Activated CD4-positive, alpha-beta memory T cell treated with anti-CD3 and anti-CD28 coated beads, Interleukin-2, amount 10 ng/mL, durations not matched to agents 7 days and 5 days (primary cell): ENCODE measurements at regions not wholly inside any gene's neighbourhood (a gene's known extent, or its start where the extent isn't known, plus 50 kb on each side); places are given as distances from the start of the nearest gene placed in this dataset.

Experiments
- CTCF ChIA-PET: fragments of 350-600 bp; sonication (Branson Sonifier 250); formaldehyde crosslinking; loops from one replicate; lab custom pipeline; 2021; ENCODE audit warnings: antibody characterized with exemption, inconsistent platforms; lab: Charles Lee
- POLR2A ChIA-PET: fragments of 350-600 bp; sonication (Branson Sonifier 250); formaldehyde crosslinking; loops from one replicate; lab custom pipeline; 2021; ENCODE audit warnings: antibody characterized with exemption; lab: Charles Lee
- DNase-seq: peaks from one replicate; pipeline ENCODE4 v3.0.0-alpha.2; 2020
- H3K27ac Mint-ChIP-seq: one replicate; pipeline ENCODE4 v1.8.0; 2021; ENCODE audit warnings: mild to moderate bottlenecking, mixed read lengths
- H3K27me3 Mint-ChIP-seq: one replicate; pipeline ENCODE4 v1.8.0; 2021; ENCODE audit warnings: mixed read lengths
- H3K36me3 Mint-ChIP-seq: one replicate; pipeline ENCODE4 v1.8.0; 2021; ENCODE audit warnings: low read depth, mixed read lengths
- H3K4me1 Mint-ChIP-seq: one replicate; pipeline ENCODE4 v1.8.0; 2021; ENCODE audit warnings: mixed read lengths
- H3K4me3 Mint-ChIP-seq: one replicate; pipeline ENCODE4 v1.8.0; 2021; ENCODE audit warnings: mild to moderate bottlenecking, mixed read lengths
- H3K9me3 Mint-ChIP-seq: one replicate; pipeline ENCODE4 v1.8.0; 2021; ENCODE audit warnings: mixed read lengths

- no peak overlapping the region for H3K27ac Mint-ChIP-seq
- H3K9me3 Mint-ChIP-seq = peaks cover 7% of the 10 kb centered on the region
- no peaks in the 10 kb centered on the region for H3K4me1 Mint-ChIP-seq
- ChIA-PET CTCF (no interaction called here), POLR2A (no interaction called here)
- H3K27me3 Mint-ChIP-seq = no peaks in the 10 kb centered on the region
- no peak overlapping the region for H3K4me3 Mint-ChIP-seq
- DNase-seq = no peak
- no peaks in the 10 kb centered on the region for H3K36me3 Mint-ChIP-seq
These were observed 520.1 kb downstream of the BCL11A start for GRCh38 chr2:60033325-60033724.

GRCh38 chr2:60029566-60029883 is 523.9 kb downstream of the BCL11A start:
- H3K27me3 Mint-ChIP-seq = no peaks in the 10 kb centered on the region
- CTCF ChIA-PET = no interaction called here

GRCh38 chr2:60028849-60029565 is 524.4 kb downstream of the BCL11A start:
- Mint-ChIP-seq H3K4me3 (no peak overlapping the region), H3K27me3 (no peaks in the 10 kb centered on the region), H3K9me3 (no peaks in the 10 kb centered on the region), H3K4me1 (no peaks in the 10 kb centered on the region), H3K27ac (no peak overlapping the region), H3K36me3 (no peaks in the 10 kb centered on the region)
- DNase-seq = no peak
- ChIA-PET CTCF (no interaction called here), POLR2A (no interaction called here)

More at GRCh38 chr2:60029566-60029883, 523.9 kb downstream of the BCL11A start:
- H3K9me3 Mint-ChIP-seq = no peaks in the 10 kb centered on the region
- H3K4me1 Mint-ChIP-seq = no peaks in the 10 kb centered on the region
- no peak for DNase-seq
- POLR2A ChIA-PET = no interaction called here
- no peak overlapping the region for H3K27ac Mint-ChIP-seq
- H3K4me3 Mint-ChIP-seq = no peak overlapping the region
- H3K36me3 Mint-ChIP-seq = no peaks in the 10 kb centered on the region

GRCh38 chr2:60025496-60025895 is 528.0 kb downstream of the BCL11A start:
- no peaks in the 10 kb centered on the region for H3K4me1 Mint-ChIP-seq
- H3K27me3 Mint-ChIP-seq = no peaks in the 10 kb centered on the region
- CTCF ChIA-PET = interaction anchor here (0.9 kb wide), 1 partner anchor 45 kb away, joined by 3 read pairs; no protein-coding TSS in a partner anchor
- no peak for DNase-seq
- POLR2A ChIA-PET = no interaction called here
- H3K36me3 Mint-ChIP-seq = no peaks in the 10 kb centered on the region
- no peak overlapping the region for H3K27ac Mint-ChIP-seq
- no peak overlapping the region for H3K4me3 Mint-ChIP-seq
- no peaks in the 10 kb centered on the region for H3K9me3 Mint-ChIP-seq

- CTCF ChIA-PET = no interaction called here
- Mint-ChIP-seq H3K27me3 (no peaks in the 10 kb centered on the region), H3K36me3 (no peaks in the 10 kb centered on the region), H3K9me3 (peaks cover 4% of the 10 kb centered on the region), H3K27ac (no peak overlapping the region), H3K4me1 (no peaks in the 10 kb centered on the region), H3K4me3 (no peak overlapping the region)
- POLR2A ChIA-PET = no interaction called here
- DNase-seq = no peak
These were observed 530.0 kb downstream of the BCL11A start for GRCh38 chr2:60023256-60023985.

GRCh38 chr2:60007671-60008070 is 545.8 kb downstream of the BCL11A start:
- Mint-ChIP-seq H3K36me3 (no peaks in the 10 kb centered on the region), H3K4me1 (no peaks in the 10 kb centered on the region), H3K27ac (no peak overlapping the region), H3K9me3 (no peaks in the 10 kb centered on the region), H3K27me3 (no peaks in the 10 kb centered on the region), H3K4me3 (no peak overlapping the region)
- DNase-seq = no peak
- CTCF ChIA-PET = no interaction called here
- POLR2A ChIA-PET = no interaction called here

- POLR2A ChIA-PET = no interaction called here
- CTCF ChIA-PET = no interaction called here
- no peak for DNase-seq
- no peaks in the 10 kb centered on the region for H3K27me3 Mint-ChIP-seq
- no peak overlapping the region for H3K4me3 Mint-ChIP-seq
- no peaks in the 10 kb centered on the region for H3K9me3 Mint-ChIP-seq
- no peaks in the 10 kb centered on the region for H3K36me3 Mint-ChIP-seq
- no peaks in the 10 kb centered on the region for H3K4me1 Mint-ChIP-seq
- no peak overlapping the region for H3K27ac Mint-ChIP-seq
These were observed 550.4 kb downstream of the BCL11A start for GRCh38 chr2:60003076-60003475.

GRCh38 chr2:60002183-60002867 is 551.1 kb downstream of the BCL11A start:
- H3K36me3 Mint-ChIP-seq = no peaks in the 10 kb centered on the region
- no peak for DNase-seq
- no peak overlapping the region for H3K27ac Mint-ChIP-seq
- ChIA-PET POLR2A (no interaction called here), CTCF (no interaction called here)
- H3K4me3 Mint-ChIP-seq = no peak overlapping the region
- H3K4me1 Mint-ChIP-seq = no peaks in the 10 kb centered on the region
- H3K27me3 Mint-ChIP-seq = no peaks in the 10 kb centered on the region
- H3K9me3 Mint-ChIP-seq = no peaks in the 10 kb centered on the region

- DNase-seq = no peak
- CTCF ChIA-PET = no interaction called here
- Mint-ChIP-seq H3K27ac (no peak overlapping the region), H3K36me3 (no peaks in the 10 kb centered on the region), H3K27me3 (no peaks in the 10 kb centered on the region), H3K4me3 (no peak overlapping the region), H3K9me3 (no peaks in the 10 kb centered on the region), H3K4me1 (no peaks in the 10 kb centered on the region)
- POLR2A ChIA-PET = no interaction called here
These were observed 552.8 kb downstream of the BCL11A start for GRCh38 chr2:60000686-60001085.

- POLR2A ChIA-PET = no interaction called here
- CTCF ChIA-PET = no interaction called here
- H3K27ac Mint-ChIP-seq = no peak overlapping the region
- H3K4me1 Mint-ChIP-seq = no peaks in the 10 kb centered on the region
- no peak overlapping the region for H3K4me3 Mint-ChIP-seq
- H3K36me3 Mint-ChIP-seq = no peaks in the 10 kb centered on the region
- H3K27me3 Mint-ChIP-seq = no peaks in the 10 kb centered on the region
- H3K9me3 Mint-ChIP-seq = no peaks in the 10 kb centered on the region
- no peak for DNase-seq
These were observed 555.1 kb downstream of the BCL11A start for GRCh38 chr2:59998324-59998723.

GRCh38 chr2:59997371-59997770 is 556.1 kb downstream of the BCL11A start:
- POLR2A ChIA-PET = no interaction called here

GRCh38 chr2:59996855-59997254 is 556.6 kb downstream of the BCL11A start:
- DNase-seq = no peak
- ChIA-PET POLR2A (no interaction called here), CTCF (no interaction called here)
- Mint-ChIP-seq H3K36me3 (no peaks in the 10 kb centered on the region), H3K27ac (no peak overlapping the region), H3K4me1 (no peaks in the 10 kb centered on the region), H3K9me3 (no peaks in the 10 kb centered on the region), H3K27me3 (no peaks in the 10 kb centered on the region), H3K4me3 (no peak overlapping the region)

More at GRCh38 chr2:59997371-59997770, 556.1 kb downstream of the BCL11A start:
- Mint-ChIP-seq H3K9me3 (no peaks in the 10 kb centered on the region), H3K27me3 (no peaks in the 10 kb centered on the region), H3K4me1 (no peaks in the 10 kb centered on the region), H3K4me3 (no peak overlapping the region), H3K36me3 (no peaks in the 10 kb centered on the region), H3K27ac (no peak overlapping the region)
- no peak for DNase-seq
- CTCF ChIA-PET = no interaction called here

GRCh38 chr2:59993726-59994125 is 559.7 kb downstream of the BCL11A start:
- no peaks in the 10 kb centered on the region for H3K36me3 Mint-ChIP-seq
- ChIA-PET CTCF (no interaction called here), POLR2A (no interaction called here)
- DNase-seq = no peak
- H3K27me3 Mint-ChIP-seq = no peaks in the 10 kb centered on the region
- H3K4me3 Mint-ChIP-seq = no peak overlapping the region
- H3K4me1 Mint-ChIP-seq = no peaks in the 10 kb centered on the region
- H3K9me3 Mint-ChIP-seq = no peaks in the 10 kb centered on the region
- H3K27ac Mint-ChIP-seq = no peak overlapping the region
